ENCODE measurements at regions not wholly inside any gene's neighbourhood (a gene's known extent, or its start where the extent isn't known, plus 50 kb on each side); places are given as distances from the start of the nearest gene placed in this dataset.

- Histone ChIP-seq H3K27ac (no peak overlapping the region), H3K27me3 (peaks cover 8% of the 10 kb centered on the region), H3K36me3 (replicated peaks in 1 of 2) (no peaks in the 10 kb centered on the region), H3K4me3 (no peak overlapping the region), H3K4me1 (replicated peaks in 1 of 2) (no peaks in the 10 kb centered on the region), H3K9me3 (replicated peaks in 1 of 3) (no peaks in the 10 kb centered on the region)
- intact Hi-C loops (cut with DNase I) = no loop called here
- no peak for TF ChIP-seq CTCF (IDR thresholded peaks at IDR 0.05)
- no peak for TF ChIP-seq POLR2A (IDR thresholded peaks at IDR 0.05)
- WGBS, 4 donors = 75 to 86% (median 82%) methylated on average over 3 of the region's 3 CpGs
- DNase-seq = no peak
These were observed 126.2 kb upstream of the SSTR4 start for GRCh38 chr20:22908944-22909343.

GRCh38 chr20:22909436-22909835 lies 125.7 kb upstream of the SSTR4 start:
- peaks cover 8% of the 10 kb centered on the region for H3K27me3 ChIP-seq
- H3K4me1 ChIP-seq (replicated peaks in 1 of 2) = no peaks in the 10 kb centered on the region
- intact Hi-C loops (cut with DNase I) = no loop called here
- H3K27ac ChIP-seq = no peak overlapping the region
- H3K4me3 ChIP-seq = no peak overlapping the region
- H3K36me3 ChIP-seq (replicated peaks in 1 of 2) = no peaks in the 10 kb centered on the region
- DNase-seq = no peak
- no peaks in the 10 kb centered on the region for H3K9me3 ChIP-seq (replicated peaks in 1 of 3)
- no peak for TF ChIP-seq POLR2A (IDR thresholded peaks at IDR 0.05)
- no peak for TF ChIP-seq CTCF (IDR thresholded peaks at IDR 0.05)

GRCh38 chr20:22910287-22910852 lies 124.7 kb upstream of the SSTR4 start:
- Histone ChIP-seq H3K4me3 (no peak overlapping the region), H3K27me3 (peaks cover 8% of the 10 kb centered on the region), H3K27ac (no peak overlapping the region), H3K4me1 (replicated peaks in 1 of 2) (no peaks in the 10 kb centered on the region), H3K36me3 (replicated peaks in 1 of 2) (no peaks in the 10 kb centered on the region), H3K9me3 (replicated peaks in 1 of 3) (no peaks in the 10 kb centered on the region)
- no peak for DNase-seq
- intact Hi-C loops (cut with DNase I) = no loop called here
- TF ChIP-seq POLR2A (IDR thresholded peaks at IDR 0.05) (no peak), CTCF (IDR thresholded peaks at IDR 0.05) (no peak)
- 68 to 77% (median 72%) methylated on average over 7 of the region's 7 CpGs for WGBS, 4 donors

- H3K9me3 ChIP-seq (replicated peaks in 1 of 3) = no peaks in the 10 kb centered on the region
- intact Hi-C loops (cut with DNase I) = no loop called here
- DNase-seq = no peak
- WGBS, 4 donors = 70 to 84% (median 77%) methylated on average over 2 of the region's 2 CpGs
- H3K4me3 ChIP-seq = no peak overlapping the region
- H3K4me1 ChIP-seq (replicated peaks in 1 of 2) = no peaks in the 10 kb centered on the region
- H3K27ac ChIP-seq = no peak overlapping the region
- no peak for TF ChIP-seq CTCF (IDR thresholded peaks at IDR 0.05)
- no peak for TF ChIP-seq POLR2A (IDR thresholded peaks at IDR 0.05)
- H3K36me3 ChIP-seq (replicated peaks in 1 of 2) = no peaks in the 10 kb centered on the region
- peaks cover 20% of the 10 kb centered on the region for H3K27me3 ChIP-seq
These were observed 120.8 kb upstream of the SSTR4 start for GRCh38 chr20:22914291-22914690.

Data from adrenal gland (tissue), 9 donors.